Peyer's patch (tissue), 4 donors: ENCODE measurements at regions not wholly inside any gene's neighbourhood (a gene's known extent, or its start where the extent isn't known, plus 50 kb on each side); places are given as distances from the start of the nearest gene placed in this dataset.

Experiments
- POLR2A ChIP-seq, 2 donors: fragments of 450-650 bp; IDR thresholded peaks; one replicate each; pipeline ENCODE4 v1.5.1; 2017; ENCODE audit warnings: antibody characterized with exemption in 2 of 2, mild to moderate bottlenecking in 2 of 2, moderate library complexity in 2 of 2
- TF ChIP-seq, protein P1 (sequence below), 6 experiments: fragments of 450-650 bp in 4 of 6; fragments of 200-600 bp in 2 of 6; sonication (generic) in 1 of 6; IDR thresholded peaks; one replicate each; pipeline ENCODE4 v1.5.1; 2017 to 2019; ENCODE audit warnings: antibody characterized with exemption in 6 of 6, mild to moderate bottlenecking in 3 of 6, moderate library complexity in 1 of 6

- TF ChIP-seq, protein P1, sequence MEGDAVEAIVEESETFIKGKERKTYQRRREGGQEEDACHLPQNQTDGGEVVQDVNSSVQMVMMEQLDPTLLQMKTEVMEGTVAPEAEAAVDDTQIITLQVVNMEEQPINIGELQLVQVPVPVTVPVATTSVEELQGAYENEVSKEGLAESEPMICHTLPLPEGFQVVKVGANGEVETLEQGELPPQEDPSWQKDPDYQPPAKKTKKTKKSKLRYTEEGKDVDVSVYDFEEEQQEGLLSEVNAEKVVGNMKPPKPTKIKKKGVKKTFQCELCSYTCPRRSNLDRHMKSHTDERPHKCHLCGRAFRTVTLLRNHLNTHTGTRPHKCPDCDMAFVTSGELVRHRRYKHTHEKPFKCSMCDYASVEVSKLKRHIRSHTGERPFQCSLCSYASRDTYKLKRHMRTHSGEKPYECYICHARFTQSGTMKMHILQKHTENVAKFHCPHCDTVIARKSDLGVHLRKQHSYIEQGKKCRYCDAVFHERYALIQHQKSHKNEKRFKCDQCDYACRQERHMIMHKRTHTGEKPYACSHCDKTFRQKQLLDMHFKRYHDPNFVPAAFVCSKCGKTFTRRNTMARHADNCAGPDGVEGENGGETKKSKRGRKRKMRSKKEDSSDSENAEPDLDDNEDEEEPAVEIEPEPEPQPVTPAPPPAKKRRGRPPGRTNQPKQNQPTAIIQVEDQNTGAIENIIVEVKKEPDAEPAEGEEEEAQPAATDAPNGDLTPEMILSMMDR (IDR thresholded peaks at IDR 0.05): no peak
- TF ChIP-seq POLR2A (IDR thresholded peaks at IDR 0.05): no peak
Observed at GRCh38 chr5:38113880-38114279, 144.5 kb upstream of the EGFLAM start.
